ENCODE measurements at regions not wholly inside any gene's neighbourhood (a gene's known extent, or its start where the extent isn't known, plus 50 kb on each side); places are given as distances from the start of the nearest gene placed in this dataset.
"Not testable (repeated sequence)": the region's sequence is repeated elsewhere in the genome, so short reads cannot be mapped to it uniquely, and the experiment has no call there.

GRCh38 chr1:69090752-69091151 is 477.0 kb upstream of the LRRC7 start:
- no CpG with 5 or more reads among the region's 1 CpG for WGBS (ENCODE audit: insufficient coverage, insufficient read length)
- Histone ChIP-seq H3K4me3 (ENCODE audit: low read length) (no peak overlapping the region), H3K27me3 (ENCODE audit: control insufficient read depth, insufficient read depth, low read length) (no peaks in the 10 kb centered on the region), H3K27ac (ENCODE audit: low read length) (no peak overlapping the region), H3K4me1 (ENCODE audit: control insufficient read depth, insufficient read depth, low read length) (peaks cover 3% of the 10 kb centered on the region; the same call in 1 of the 2 replicates), H3K9me3 (ENCODE audit: control insufficient read depth, insufficient read depth, low read length) (no peaks in the 10 kb centered on the region), H3K36me3 (ENCODE audit: control insufficient read depth, insufficient read depth, low read length) (no peaks in the 10 kb centered on the region)
- DNase-seq (ENCODE audit: low read depth, low spot score) = no peak

GRCh38 chr1:69102058-69102457 is 465.7 kb upstream of the LRRC7 start:
- not testable (repeated sequence) for H3K4me3 ChIP-seq (ENCODE audit: low read length); H3K4me1 ChIP-seq (ENCODE audit: control insufficient read depth, insufficient read depth, low read length); H3K27ac ChIP-seq (ENCODE audit: low read length); H3K36me3 ChIP-seq (ENCODE audit: control insufficient read depth, insufficient read depth, low read length); DNase-seq (ENCODE audit: low read depth, low spot score); H3K9me3 ChIP-seq (ENCODE audit: control insufficient read depth, insufficient read depth, low read length); H3K27me3 ChIP-seq (ENCODE audit: control insufficient read depth, insufficient read depth, low read length)
- WGBS (ENCODE audit: insufficient coverage, insufficient read length) = no CpG with 5 or more reads among the region's 11 CpGs

DNA sequence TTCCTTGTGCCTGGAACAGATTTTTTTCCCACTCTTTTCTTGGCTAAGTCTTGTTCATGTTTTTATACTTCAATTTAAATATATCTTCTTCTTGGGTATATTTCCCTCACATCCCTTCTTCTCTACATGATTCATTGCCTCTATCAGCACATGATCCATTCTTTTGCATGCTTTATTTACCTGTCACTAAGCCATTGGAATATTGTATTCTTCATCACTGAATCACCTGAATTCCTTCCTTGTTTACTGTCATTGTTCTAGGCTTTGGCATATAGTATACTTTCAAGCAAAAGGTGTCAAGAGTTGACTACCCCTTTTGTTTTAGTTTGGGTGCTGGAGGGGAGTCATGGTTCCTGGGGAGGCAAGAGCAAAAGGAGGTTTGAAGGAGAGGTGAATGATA is 464.5 kb upstream of the LRRC7 start:
- no peaks in the 10 kb centered on the region for H3K4me1 ChIP-seq (ENCODE audit: control insufficient read depth, insufficient read depth, low read length)
- no peak overlapping the region for H3K4me3 ChIP-seq (ENCODE audit: low read length)
- H3K27me3 ChIP-seq (ENCODE audit: control insufficient read depth, insufficient read depth, low read length) = no peaks in the 10 kb centered on the region
- H3K27ac ChIP-seq (ENCODE audit: low read length) = no peak overlapping the region
- H3K36me3 ChIP-seq (ENCODE audit: control insufficient read depth, insufficient read depth, low read length) = no peaks in the 10 kb centered on the region
- no peaks in the 10 kb centered on the region for H3K9me3 ChIP-seq (ENCODE audit: control insufficient read depth, insufficient read depth, low read length)
- DNase-seq (ENCODE audit: low read depth, low spot score) = no peak

GRCh38 chr1:69103705-69104385 is 463.9 kb upstream of the LRRC7 start:
- no peaks in the 10 kb centered on the region for H3K36me3 ChIP-seq (ENCODE audit: control insufficient read depth, insufficient read depth, low read length)

GRCh38 chr1:69104894-69105293 is 462.8 kb upstream of the LRRC7 start:
- DNase-seq (ENCODE audit: low read depth, low spot score) = no peak

More at GRCh38 chr1:69103705-69104385, 463.9 kb upstream of the LRRC7 start:
- H3K27me3 ChIP-seq (ENCODE audit: control insufficient read depth, insufficient read depth, low read length) = no peaks in the 10 kb centered on the region
- H3K9me3 ChIP-seq (ENCODE audit: control insufficient read depth, insufficient read depth, low read length) = no peaks in the 10 kb centered on the region
- H3K27ac ChIP-seq (ENCODE audit: low read length) = no peak overlapping the region
- no CpG with 5 or more reads among the region's 2 CpGs for WGBS (ENCODE audit: insufficient coverage, insufficient read length)
- no peak overlapping the region for H3K4me3 ChIP-seq (ENCODE audit: low read length)
- DNase-seq (ENCODE audit: low read depth, low spot score) = no peak
- no peaks in the 10 kb centered on the region for H3K4me1 ChIP-seq (ENCODE audit: control insufficient read depth, insufficient read depth, low read length)

GRCh38 chr1:69109277-69109676 is 458.4 kb upstream of the LRRC7 start:
- H3K4me3 ChIP-seq (ENCODE audit: low read length) = no peak overlapping the region
- H3K27ac ChIP-seq (ENCODE audit: low read length) = no peak overlapping the region
- no peaks in the 10 kb centered on the region for H3K36me3 ChIP-seq (ENCODE audit: control insufficient read depth, insufficient read depth, low read length)
- no peak for DNase-seq (ENCODE audit: low read depth, low spot score)
- no CpG with 5 or more reads among the region's 4 CpGs for WGBS (ENCODE audit: insufficient coverage, insufficient read length)
- H3K9me3 ChIP-seq (ENCODE audit: control insufficient read depth, insufficient read depth, low read length) = no peaks in the 10 kb centered on the region; the same call in 1 of the 2 replicates
- no peaks in the 10 kb centered on the region for H3K27me3 ChIP-seq (ENCODE audit: control insufficient read depth, insufficient read depth, low read length)
- H3K4me1 ChIP-seq (ENCODE audit: control insufficient read depth, insufficient read depth, low read length) = no peaks in the 10 kb centered on the region

More at GRCh38 chr1:69104894-69105293, 462.8 kb upstream of the LRRC7 start:
- Histone ChIP-seq H3K9me3 (ENCODE audit: control insufficient read depth, insufficient read depth, low read length) (no peaks in the 10 kb centered on the region), H3K4me3 (ENCODE audit: low read length) (no peak overlapping the region), H3K36me3 (ENCODE audit: control insufficient read depth, insufficient read depth, low read length) (no peaks in the 10 kb centered on the region), H3K4me1 (ENCODE audit: control insufficient read depth, insufficient read depth, low read length) (no peaks in the 10 kb centered on the region), H3K27ac (ENCODE audit: low read length) (no peak overlapping the region), H3K27me3 (ENCODE audit: control insufficient read depth, insufficient read depth, low read length) (no peaks in the 10 kb centered on the region)

GRCh38 chr1:69110851-69111250 is 456.9 kb upstream of the LRRC7 start:
- Histone ChIP-seq H3K4me3 (ENCODE audit: low read length) (no peak overlapping the region), H3K4me1 (ENCODE audit: control insufficient read depth, insufficient read depth, low read length) (no peaks in the 10 kb centered on the region), H3K27ac (ENCODE audit: low read length) (no peak overlapping the region), H3K36me3 (ENCODE audit: control insufficient read depth, insufficient read depth, low read length) (no peaks in the 10 kb centered on the region), H3K9me3 (ENCODE audit: control insufficient read depth, insufficient read depth, low read length) (no peaks in the 10 kb centered on the region; the same call in 1 of the 2 replicates), H3K27me3 (ENCODE audit: control insufficient read depth, insufficient read depth, low read length) (no peaks in the 10 kb centered on the region)
- no peak for DNase-seq (ENCODE audit: low read depth, low spot score)
- no CpG with 5 or more reads among the region's 1 CpG for WGBS (ENCODE audit: insufficient coverage, insufficient read length)

DNA sequence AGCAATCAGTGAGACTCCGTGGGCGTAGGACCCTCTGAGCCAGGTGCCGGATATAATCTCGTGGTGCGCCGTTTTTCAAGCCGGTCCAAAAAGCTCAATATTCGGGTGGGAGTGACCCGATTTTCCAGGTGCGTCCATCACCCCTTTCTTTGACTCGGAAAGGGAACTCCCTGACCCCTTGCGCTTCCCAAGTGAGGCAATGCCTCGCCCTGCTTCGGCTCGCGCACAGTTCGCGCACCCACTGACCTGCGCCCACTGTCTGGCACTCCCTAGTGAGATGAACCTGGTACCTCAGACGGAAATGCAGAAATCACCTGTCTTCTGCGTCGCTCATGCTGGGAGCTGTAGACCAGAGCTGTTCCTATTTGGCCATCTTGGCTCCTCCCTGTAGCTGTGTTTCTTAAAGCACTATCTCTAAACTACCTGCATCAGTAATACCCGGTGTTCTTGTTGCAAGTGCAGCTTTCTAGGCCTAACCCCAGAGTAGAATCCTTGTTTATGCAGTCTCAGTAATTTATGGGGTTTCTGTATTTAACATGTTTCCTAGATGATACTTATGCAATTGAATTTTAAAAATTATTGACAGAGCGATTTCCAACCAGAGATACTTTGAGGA is 447.5 kb upstream of the LRRC7 start:
- no CpG with 5 or more reads among the region's 24 CpGs for WGBS (ENCODE audit: insufficient coverage, insufficient read length)
- H3K27ac ChIP-seq (ENCODE audit: low read length); H3K4me1 ChIP-seq (ENCODE audit: control insufficient read depth, insufficient read depth, low read length); DNase-seq (ENCODE audit: low read depth, low spot score); H3K9me3 ChIP-seq (ENCODE audit: control insufficient read depth, insufficient read depth, low read length); H3K36me3 ChIP-seq (ENCODE audit: control insufficient read depth, insufficient read depth, low read length); H3K4me3 ChIP-seq (ENCODE audit: low read length); H3K27me3 ChIP-seq (ENCODE audit: control insufficient read depth, insufficient read depth, low read length): not testable (repeated sequence)

GRCh38 chr1:69120817-69121216 is 446.9 kb upstream of the LRRC7 start:
- H3K9me3 ChIP-seq (ENCODE audit: control insufficient read depth, insufficient read depth, low read length) = no peaks in the 10 kb centered on the region
- no peaks in the 10 kb centered on the region; the same call in 1 of the 2 replicates for H3K4me1 ChIP-seq (ENCODE audit: control insufficient read depth, insufficient read depth, low read length)
- H3K4me3 ChIP-seq (ENCODE audit: low read length) = no peak overlapping the region
- no peaks in the 10 kb centered on the region for H3K36me3 ChIP-seq (ENCODE audit: control insufficient read depth, insufficient read depth, low read length)
- no peaks in the 10 kb centered on the region for H3K27me3 ChIP-seq (ENCODE audit: control insufficient read depth, insufficient read depth, low read length)
- no peak for DNase-seq (ENCODE audit: low read depth, low spot score)
- no peak overlapping the region for H3K27ac ChIP-seq (ENCODE audit: low read length)
- WGBS (ENCODE audit: insufficient coverage, insufficient read length) = no CpG with 5 or more reads among the region's 3 CpGs

- no CpG with 5 or more reads among the region's 1 CpG for WGBS (ENCODE audit: insufficient coverage, insufficient read length)
- no peaks in the 10 kb centered on the region for H3K36me3 ChIP-seq (ENCODE audit: control insufficient read depth, insufficient read depth, low read length)
- no peak for DNase-seq (ENCODE audit: low read depth, low spot score)
These were observed 446.0 kb upstream of the LRRC7 start for GRCh38 chr1:69121723-69122122.

DNA sequence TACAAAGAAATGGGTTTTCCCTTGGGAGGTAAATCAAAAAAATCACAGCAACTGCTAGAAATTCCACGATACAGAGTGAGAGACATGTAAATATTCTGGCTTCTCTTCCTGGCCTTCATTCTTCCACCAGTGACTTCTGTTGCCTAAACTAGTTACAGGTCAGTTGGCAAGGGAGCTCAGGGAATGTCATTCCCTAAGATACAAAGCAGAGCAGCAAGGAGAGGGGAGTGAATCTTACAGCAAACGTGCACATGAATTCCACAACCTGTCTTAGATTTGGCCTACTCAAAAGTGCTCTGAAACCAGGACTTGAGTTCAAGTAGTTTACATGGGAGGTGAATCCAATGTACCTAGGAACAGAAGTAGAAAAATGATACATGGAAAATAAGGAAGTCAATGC is 445.3 kb upstream of the LRRC7 start:
- Histone ChIP-seq H3K9me3 (ENCODE audit: control insufficient read depth, insufficient read depth, low read length) (no peaks in the 10 kb centered on the region), H3K4me3 (ENCODE audit: low read length) (no peak overlapping the region), H3K27me3 (ENCODE audit: control insufficient read depth, insufficient read depth, low read length) (no peaks in the 10 kb centered on the region), H3K27ac (ENCODE audit: low read length) (no peak overlapping the region), H3K4me1 (ENCODE audit: control insufficient read depth, insufficient read depth, low read length) (no peaks in the 10 kb centered on the region; the same call in 1 of the 2 replicates), H3K36me3 (ENCODE audit: control insufficient read depth, insufficient read depth, low read length) (no peaks in the 10 kb centered on the region)
- no CpG with 5 or more reads among the region's 2 CpGs for WGBS (ENCODE audit: insufficient coverage, insufficient read length)
- no peak for DNase-seq (ENCODE audit: low read depth, low spot score)

More at GRCh38 chr1:69121723-69122122, 446.0 kb upstream of the LRRC7 start:
- Histone ChIP-seq H3K9me3 (ENCODE audit: control insufficient read depth, insufficient read depth, low read length) (no peaks in the 10 kb centered on the region), H3K27me3 (ENCODE audit: control insufficient read depth, insufficient read depth, low read length) (no peaks in the 10 kb centered on the region), H3K4me1 (ENCODE audit: control insufficient read depth, insufficient read depth, low read length) (no peaks in the 10 kb centered on the region; the same call in 1 of the 2 replicates), H3K27ac (ENCODE audit: low read length) (no peak overlapping the region), H3K4me3 (ENCODE audit: low read length) (no peak overlapping the region)

Measured in iPS DF 6.9 (cell line).